ENCODE measurements at regions not wholly inside any gene's neighbourhood (a gene's known extent, or its start where the extent isn't known, plus 50 kb on each side); places are given as distances from the start of the nearest gene placed in this dataset.

DNA sequence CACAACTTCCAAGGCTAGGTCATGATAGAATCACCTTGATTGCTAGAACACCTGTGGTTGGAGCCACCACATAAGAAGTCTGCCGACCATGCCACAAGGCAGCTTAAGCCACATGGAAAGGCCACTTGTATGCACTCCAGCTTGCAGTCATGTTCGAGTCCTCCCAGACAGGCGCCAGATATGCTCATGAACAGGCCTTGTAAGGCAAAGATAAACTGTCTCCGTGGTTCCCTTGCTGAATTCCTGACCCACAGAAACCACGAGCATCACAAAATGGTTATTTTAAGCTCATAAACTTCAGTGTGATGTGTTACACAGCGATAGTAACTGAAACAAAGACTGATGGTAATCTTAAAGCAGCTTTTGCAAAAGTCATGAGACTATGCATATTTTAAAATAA is 188.4 kb upstream of the DAPK1 start:
- TF ChIP-seq POLR2A (IDR thresholded peaks at IDR 0.05) (no peak), EP300 (IDR thresholded peaks at IDR 0.05) (no peak), POLR2AphosphoS5 (IDR thresholded peaks at IDR 0.05) (no peak)
- TF ChIP-seq, protein P1, sequence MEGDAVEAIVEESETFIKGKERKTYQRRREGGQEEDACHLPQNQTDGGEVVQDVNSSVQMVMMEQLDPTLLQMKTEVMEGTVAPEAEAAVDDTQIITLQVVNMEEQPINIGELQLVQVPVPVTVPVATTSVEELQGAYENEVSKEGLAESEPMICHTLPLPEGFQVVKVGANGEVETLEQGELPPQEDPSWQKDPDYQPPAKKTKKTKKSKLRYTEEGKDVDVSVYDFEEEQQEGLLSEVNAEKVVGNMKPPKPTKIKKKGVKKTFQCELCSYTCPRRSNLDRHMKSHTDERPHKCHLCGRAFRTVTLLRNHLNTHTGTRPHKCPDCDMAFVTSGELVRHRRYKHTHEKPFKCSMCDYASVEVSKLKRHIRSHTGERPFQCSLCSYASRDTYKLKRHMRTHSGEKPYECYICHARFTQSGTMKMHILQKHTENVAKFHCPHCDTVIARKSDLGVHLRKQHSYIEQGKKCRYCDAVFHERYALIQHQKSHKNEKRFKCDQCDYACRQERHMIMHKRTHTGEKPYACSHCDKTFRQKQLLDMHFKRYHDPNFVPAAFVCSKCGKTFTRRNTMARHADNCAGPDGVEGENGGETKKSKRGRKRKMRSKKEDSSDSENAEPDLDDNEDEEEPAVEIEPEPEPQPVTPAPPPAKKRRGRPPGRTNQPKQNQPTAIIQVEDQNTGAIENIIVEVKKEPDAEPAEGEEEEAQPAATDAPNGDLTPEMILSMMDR (IDR thresholded peaks at IDR 0.05), result no peak
- WGBS, result 76% methylated on average over 6 of the region's 6 CpGs

DNA sequence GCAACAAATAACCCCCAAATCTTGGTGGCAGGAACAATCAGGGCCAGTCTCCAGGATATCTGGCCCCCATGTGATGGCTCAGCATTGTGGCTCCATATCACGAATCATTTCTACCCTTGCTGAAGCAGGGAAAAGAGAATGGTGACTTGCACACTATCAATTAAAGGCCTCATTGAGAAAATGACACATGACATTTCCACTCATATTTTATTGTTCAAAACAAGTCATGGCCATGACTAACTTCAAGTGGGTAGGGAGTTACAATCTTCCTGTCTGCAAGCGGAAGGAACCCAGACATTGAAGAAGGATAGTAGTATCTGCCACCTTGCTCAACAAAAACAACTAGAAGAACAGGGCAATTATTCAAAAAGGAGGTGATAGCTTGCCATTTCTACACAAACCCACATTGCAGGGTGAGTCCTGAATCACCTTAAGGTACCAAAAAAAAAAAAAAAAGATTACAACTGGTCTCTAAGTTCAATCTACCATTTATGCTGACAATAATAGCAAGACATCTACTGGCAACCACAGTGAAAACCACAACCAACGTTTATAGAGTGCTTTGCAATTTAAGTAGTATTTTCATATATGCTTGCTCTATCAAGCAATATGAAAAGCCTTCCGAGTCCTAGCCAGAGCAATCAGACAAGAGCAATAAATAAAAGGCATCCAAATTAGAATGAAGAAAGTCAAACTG is 186.7 kb upstream of the DAPK1 start:
- TF ChIP-seq, protein P1 (IDR thresholded peaks at IDR 0.05), result no peak
- TF ChIP-seq POLR2A (IDR thresholded peaks at IDR 0.05) (no peak), EP300 (IDR thresholded peaks at IDR 0.05) (no peak), POLR2AphosphoS5 (IDR thresholded peaks at IDR 0.05) (no peak)
- H3K4me3 ChIP-seq, result no peak overlapping the region

More for the DNA sequence above, 188.4 kb upstream of the DAPK1 start:
- no peaks in the 10 kb centered on the region for H3K27me3 ChIP-seq
- no peaks in the 10 kb centered on the region for H3K4me1 ChIP-seq
- H3K27ac ChIP-seq, result no peak overlapping the region
- no peaks in the 10 kb centered on the region for H3K36me3 ChIP-seq
- DNase-seq (ENCODE audit: low spot score in 2 of 2), result no peak
- H3K4me3 ChIP-seq, result no peak overlapping the region
- H3K9me3 ChIP-seq, result no peaks in the 10 kb centered on the region

DNA sequence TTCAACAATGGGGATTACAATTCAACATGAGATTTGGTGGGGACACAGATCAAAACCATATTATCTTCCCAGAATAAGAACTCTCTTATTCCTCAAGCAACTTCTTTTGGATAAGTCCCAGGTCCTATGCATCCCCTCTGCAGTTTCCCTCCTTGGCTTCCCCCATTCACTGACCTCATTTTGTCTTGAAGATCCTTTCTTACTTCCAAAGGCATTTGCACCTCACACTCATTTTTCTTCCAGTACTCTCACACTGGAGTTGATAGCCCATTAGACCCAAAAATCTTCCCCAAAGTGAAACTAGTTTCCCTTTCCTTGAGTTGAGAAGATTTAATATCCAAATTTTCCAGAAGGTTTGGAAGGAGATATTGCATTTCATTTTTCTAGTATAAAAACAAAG is 178.0 kb upstream of the DAPK1 start:
- Histone ChIP-seq H3K27ac (no peak overlapping the region), H3K27me3 (no peaks in the 10 kb centered on the region), H3K4me3 (no peak overlapping the region), H3K4me1 (no peaks in the 10 kb centered on the region), H3K9me3 (no peaks in the 10 kb centered on the region), H3K36me3 (no peaks in the 10 kb centered on the region)
- DNase-seq (ENCODE audit: low spot score in 2 of 2), result no peak
- TF ChIP-seq EP300 (IDR thresholded peaks at IDR 0.05), result no peak
- TF ChIP-seq, protein P1 (IDR thresholded peaks at IDR 0.05), result no peak
- no peak for TF ChIP-seq POLR2AphosphoS5 (IDR thresholded peaks at IDR 0.05)
- TF ChIP-seq POLR2A (IDR thresholded peaks at IDR 0.05), result no peak

More for the DNA sequence above, 186.7 kb upstream of the DAPK1 start:
- Histone ChIP-seq H3K27me3 (no peaks in the 10 kb centered on the region), H3K36me3 (no peaks in the 10 kb centered on the region), H3K27ac (no peak overlapping the region), H3K9me3 (no peaks in the 10 kb centered on the region), H3K4me1 (no peaks in the 10 kb centered on the region)
- 85% methylated on average over 4 of the region's 4 CpGs for WGBS
- DNase-seq (ENCODE audit: low spot score in 2 of 2), result no peak

DNA sequence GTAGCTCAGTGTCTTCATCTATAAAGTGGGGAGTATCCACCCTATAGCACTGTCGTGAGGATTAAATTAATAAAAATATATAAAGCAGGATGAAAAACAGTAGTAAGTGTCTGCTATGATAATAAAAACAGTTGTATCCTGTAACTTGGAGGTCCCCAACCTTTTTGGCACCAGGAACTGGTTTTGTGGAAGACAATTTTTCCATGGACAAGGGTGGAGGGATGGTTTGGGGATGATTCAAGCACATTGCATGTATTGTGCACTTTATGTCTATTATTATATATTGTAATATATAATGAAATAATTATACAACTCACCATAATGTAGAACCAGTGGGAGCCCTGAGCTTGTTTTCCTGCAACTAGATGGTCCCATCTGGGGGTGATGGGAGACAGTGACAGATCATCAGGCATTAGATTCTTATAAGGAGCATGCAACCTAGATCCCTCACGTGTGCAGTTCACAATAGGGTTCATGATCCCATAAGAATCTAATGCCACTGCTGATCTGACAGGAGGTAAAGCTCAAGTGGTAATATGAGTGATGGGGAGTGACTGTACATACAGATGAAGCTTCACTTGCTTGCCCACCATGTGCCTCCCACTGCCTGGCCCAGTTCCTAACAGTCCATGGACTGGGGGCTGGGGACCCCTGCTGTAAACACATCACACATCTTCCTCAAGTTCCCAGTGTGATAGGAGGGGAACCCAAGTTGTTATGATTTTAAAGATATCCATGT is 177.4 kb upstream of the DAPK1 start:
- no peaks in the 10 kb centered on the region for H3K27me3 ChIP-seq
- no peak overlapping the region for H3K27ac ChIP-seq
- H3K36me3 ChIP-seq, result no peaks in the 10 kb centered on the region
- no peak for TF ChIP-seq EP300 (IDR thresholded peaks at IDR 0.05)
- TF ChIP-seq POLR2AphosphoS5 (IDR thresholded peaks at IDR 0.05), result no peak
- TF ChIP-seq, protein P1 (IDR thresholded peaks at IDR 0.05), result no peak
- TF ChIP-seq POLR2A (IDR thresholded peaks at IDR 0.05), result no peak
- WGBS, result 85% methylated on average over 2 of the region's 2 CpGs
- H3K4me1 ChIP-seq, result no peaks in the 10 kb centered on the region
- H3K9me3 ChIP-seq, result no peaks in the 10 kb centered on the region
- no peak overlapping the region for H3K4me3 ChIP-seq
- DNase-seq (ENCODE audit: low spot score in 2 of 2), result no peak

DNA sequence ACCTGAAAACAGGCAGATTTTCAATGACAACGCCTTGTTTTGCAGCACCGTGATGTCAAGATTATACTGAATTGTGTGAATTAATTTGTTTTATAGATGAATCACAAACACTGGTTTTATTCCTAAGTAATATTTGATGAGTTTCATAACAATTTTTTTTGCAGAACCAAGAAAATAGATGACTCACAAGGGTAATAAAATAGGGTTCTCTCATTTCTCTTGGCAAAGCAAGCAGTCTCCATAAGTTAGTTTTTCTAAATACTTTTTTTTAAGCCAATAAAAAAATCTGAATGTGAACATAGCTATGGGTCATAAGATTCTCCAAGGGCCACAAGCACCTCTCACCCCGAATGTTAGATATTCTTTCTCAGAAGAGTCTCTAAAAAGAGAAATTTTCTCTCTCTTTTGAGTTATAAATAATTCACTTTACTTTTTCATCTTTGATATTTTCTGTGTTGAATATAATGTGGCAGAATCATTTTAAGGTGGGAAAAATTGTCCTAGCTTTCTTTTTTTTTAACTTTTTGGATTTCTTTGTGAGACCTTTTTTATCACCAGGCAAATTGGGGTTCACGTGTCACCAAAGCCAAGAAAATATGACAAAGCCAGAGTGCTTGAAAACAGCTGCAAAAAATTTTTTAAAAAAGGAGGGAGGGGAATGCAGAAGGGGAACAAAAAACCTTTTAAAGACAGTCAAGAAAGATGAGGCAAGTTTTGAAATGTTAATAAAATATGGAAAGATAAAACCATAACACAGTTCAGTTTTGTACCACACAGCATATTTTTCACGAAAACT is 174.6 kb upstream of the DAPK1 start:
- H3K9me3 ChIP-seq, result no peaks in the 10 kb centered on the region
- no peaks in the 10 kb centered on the region for H3K36me3 ChIP-seq
- H3K27me3 ChIP-seq, result no peaks in the 10 kb centered on the region
- DNase-seq (ENCODE audit: low spot score in 2 of 2), result no peak
- H3K27ac ChIP-seq, result no peak overlapping the region
- peaks cover 3% of the 10 kb centered on the region for H3K4me1 ChIP-seq
- H3K4me3 ChIP-seq, result no peak overlapping the region
- WGBS, result 49% methylated on average over 5 of the region's 5 CpGs
- TF ChIP-seq POLR2AphosphoS5 (IDR thresholded peaks at IDR 0.05), result no peak
- TF ChIP-seq, protein P1 (IDR thresholded peaks at IDR 0.05), result no peak
- TF ChIP-seq POLR2A (IDR thresholded peaks at IDR 0.05), result no peak
- no peak for TF ChIP-seq EP300 (IDR thresholded peaks at IDR 0.05)

All from suprapubic skin (tissue), 4 donors.